ENCODE measurements at regions not wholly inside any gene's neighbourhood (a gene's known extent, or its start where the extent isn't known, plus 50 kb on each side); places are given as distances from the start of the nearest gene placed in this dataset.

- ChIA-PET CTCF (interaction anchor here (1.3 kb wide), 1 partner anchor 51 kb away, joined by 3 read pairs; no protein-coding TSS in a partner anchor), POLR2A (no interaction called here)
- TF ChIP-seq IKZF3 (tag by site-specific recombination; IDR thresholded peaks at IDR 0.05) (no peak), SP7 (tag by site-specific recombination; IDR thresholded peaks at IDR 0.05) (no peak), ZNF2 (tag by site-specific recombination; IDR thresholded peaks at IDR 0.05) (no peak), ZSCAN30 (tag by site-specific recombination; IDR thresholded peaks at IDR 0.05) (no peak), ZNF214 (tag by site-specific recombination; IDR thresholded peaks at IDR 0.05; ENCODE audit: borderline replicate concordance) (no peak), ZNF140 (tag by site-specific recombination; IDR thresholded peaks at IDR 0.05) (no peak), PRDM10 (tag by site-specific recombination; IDR thresholded peaks at IDR 0.05) (no peak)
- Histone ChIP-seq H3K4me3 (ENCODE audit: low read depth, low read length) (no peak overlapping the region), H3K4me1 (ENCODE audit: control insufficient read depth, insufficient read depth, low read length) (no peaks in the 10 kb centered on the region; the same call in 1 of the 2 replicates), H3K9me3 (ENCODE audit: control insufficient read depth, insufficient read depth, low read depth, low read length) (no peaks in the 10 kb centered on the region), H3K36me3 (ENCODE audit: control insufficient read depth in 2 of 2, insufficient read depth in 1 of 2, low read length in 2 of 2) (no peaks in the 10 kb centered on the region), H3K27ac (ENCODE audit: extremely low read depth, low read depth, low read length) (no peak overlapping the region)
Measured at GRCh38 chr20:23150304-23151007, 64.3 kb upstream of the CD93 start.

- ChIA-PET CTCF (no interaction called here), POLR2A (no interaction called here)
- Histone ChIP-seq H3K9me3 (ENCODE audit: control insufficient read depth, insufficient read depth, low read depth, low read length) (no peaks in the 10 kb centered on the region), H3K4me3 (ENCODE audit: low read depth, low read length) (no peak overlapping the region), H3K36me3 (ENCODE audit: control insufficient read depth in 2 of 2, insufficient read depth in 1 of 2, low read length in 2 of 2) (no peaks in the 10 kb centered on the region), H3K27ac (ENCODE audit: extremely low read depth, low read depth, low read length) (no peak overlapping the region), H3K4me1 (ENCODE audit: control insufficient read depth, insufficient read depth, low read length) (no peaks in the 10 kb centered on the region; the same call in 1 of the 2 replicates)
- no peak for TF ChIP-seq REST (tag by site-specific recombination; IDR thresholded peaks at IDR 0.05)
- no peak for TF ChIP-seq ZNF202 (tag by site-specific recombination; IDR thresholded peaks at IDR 0.05; ENCODE audit: borderline replicate concordance)
- TF ChIP-seq EGR2 (tag by site-specific recombination; IDR thresholded peaks at IDR 0.05; ENCODE audit: low read depth): no peak
- no peak for TF ChIP-seq ZNF398 (tag by site-specific recombination; IDR thresholded peaks at IDR 0.05)
- TF ChIP-seq ZNF2 (tag by site-specific recombination; IDR thresholded peaks at IDR 0.05): no peak
- no peak for TF ChIP-seq ZNF280C (tag by site-specific recombination; IDR thresholded peaks at IDR 0.05)
- TF ChIP-seq ZFP3 (tag by site-specific recombination; IDR thresholded peaks at IDR 0.05; ENCODE audit: low read depth): no peak
- no peak for TF ChIP-seq ZNF639 (tag by site-specific recombination; IDR thresholded peaks at IDR 0.05)
- no peak for TF ChIP-seq ZNF513 (tag by site-specific recombination; IDR thresholded peaks at IDR 0.05)
- no peak for TF ChIP-seq ZBTB26 (tag by site-specific recombination; optimal IDR thresholded peaks at IDR 0.05)
Measured at GRCh38 chr20:23149623-23150279, 63.6 kb upstream of the CD93 start.
